ENCODE measurements at regions not wholly inside any gene's neighbourhood (a gene's known extent, or its start where the extent isn't known, plus 50 kb on each side); places are given as distances from the start of the nearest gene placed in this dataset.

GRCh38 chr1:201686714-201687455, 142.1 kb upstream of the IPO9 start:
- DNase-seq (ENCODE audit: low read depth), result no peak

- no peak for DNase-seq (ENCODE audit: low read depth)
These were observed 140.4 kb upstream of the IPO9 start for GRCh38 chr1:201688514-201688913.

- no peak for DNase-seq (ENCODE audit: low read depth)
These were observed 139.3 kb upstream of the IPO9 start for GRCh38 chr1:201689647-201690046.

- no peak for DNase-seq (ENCODE audit: low read depth)
These were observed 138.4 kb upstream of the IPO9 start for GRCh38 chr1:201690528-201690927.

- no peak for DNase-seq (ENCODE audit: low read depth)
These were observed 137.0 kb upstream of the IPO9 start for GRCh38 chr1:201691716-201692554.

DNA sequence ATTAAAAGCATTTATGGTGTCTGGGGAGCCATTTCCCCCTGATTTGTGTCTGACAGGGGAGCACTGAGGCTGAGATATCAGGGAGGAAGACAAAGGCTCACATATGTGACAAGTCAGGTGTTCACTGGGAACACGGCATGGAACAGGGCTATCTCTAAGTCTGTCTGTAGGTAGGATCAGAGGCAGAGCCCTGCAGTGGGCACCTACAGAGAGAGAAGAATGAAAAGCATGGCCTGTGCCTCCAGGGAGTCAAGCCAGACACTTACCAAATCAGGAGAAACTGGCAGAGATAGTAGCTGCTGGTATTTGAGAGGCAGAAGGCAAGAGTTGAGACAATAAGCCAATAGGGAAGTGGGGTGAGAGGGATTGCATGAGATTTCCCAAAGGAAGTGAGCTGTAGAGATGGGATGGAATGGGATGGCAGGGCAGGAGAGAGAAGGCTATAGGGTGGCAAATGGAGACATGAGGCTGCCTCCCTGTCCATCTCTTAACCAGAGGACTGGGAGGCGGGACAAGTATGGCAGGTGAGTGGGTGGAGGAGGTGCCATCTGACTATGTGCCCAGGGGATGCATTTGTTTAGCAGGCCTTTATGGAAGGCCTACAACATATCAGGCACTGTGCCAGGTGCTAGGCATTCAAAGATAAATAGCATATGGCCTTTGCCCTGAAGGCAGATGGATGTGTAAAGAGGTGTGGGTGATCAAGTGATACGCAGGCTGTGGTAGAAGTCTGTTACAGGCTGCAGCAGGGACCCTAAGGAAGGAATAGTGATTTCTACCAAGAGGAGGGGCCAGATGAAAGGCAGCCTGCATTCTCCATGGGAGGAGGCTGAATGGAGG, 136.2 kb upstream of the IPO9 start:
- DNase-seq (ENCODE audit: low read depth), result peak; percentile 55

DNA sequence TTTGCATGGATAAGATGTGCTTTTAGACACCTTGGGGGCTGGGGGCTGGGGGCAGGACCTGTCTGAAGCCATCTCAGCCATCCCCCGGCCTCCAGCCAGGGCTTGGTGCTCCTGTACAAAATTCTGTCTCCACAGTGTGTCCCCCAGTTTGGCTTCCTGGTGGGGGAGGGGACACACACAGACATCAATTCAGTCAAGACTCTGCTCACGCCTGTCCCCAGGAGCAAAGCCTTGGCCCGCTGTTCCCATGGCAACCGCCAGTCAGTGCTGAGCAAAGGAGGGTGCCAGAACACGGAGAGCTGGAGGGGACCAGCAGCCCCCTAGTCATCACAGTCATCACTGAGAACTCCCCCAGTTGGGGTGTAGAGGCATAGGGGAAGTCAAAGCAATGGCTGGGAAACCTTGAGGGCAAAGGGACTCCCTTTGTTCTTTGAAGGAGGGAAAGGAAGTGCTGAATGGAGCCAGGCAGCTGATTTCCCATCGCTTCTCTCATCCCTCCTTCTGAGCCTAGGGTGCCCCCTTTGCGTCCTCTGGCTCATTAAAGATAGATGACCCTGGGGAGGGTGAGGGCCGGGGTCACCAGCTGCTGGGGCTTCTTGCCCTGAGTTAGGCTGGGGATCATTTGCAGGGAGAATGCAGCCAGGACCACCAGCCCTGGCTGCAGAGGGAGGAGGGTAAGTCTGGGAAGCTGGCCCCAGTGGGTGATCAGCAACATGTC, 134.9 kb upstream of the IPO9 start:
- DNase-seq (ENCODE audit: low read depth), result no peak

GRCh38 chr1:201694608-201695335, 134.2 kb upstream of the IPO9 start:
- no peak for DNase-seq (ENCODE audit: low read depth)

DNA sequence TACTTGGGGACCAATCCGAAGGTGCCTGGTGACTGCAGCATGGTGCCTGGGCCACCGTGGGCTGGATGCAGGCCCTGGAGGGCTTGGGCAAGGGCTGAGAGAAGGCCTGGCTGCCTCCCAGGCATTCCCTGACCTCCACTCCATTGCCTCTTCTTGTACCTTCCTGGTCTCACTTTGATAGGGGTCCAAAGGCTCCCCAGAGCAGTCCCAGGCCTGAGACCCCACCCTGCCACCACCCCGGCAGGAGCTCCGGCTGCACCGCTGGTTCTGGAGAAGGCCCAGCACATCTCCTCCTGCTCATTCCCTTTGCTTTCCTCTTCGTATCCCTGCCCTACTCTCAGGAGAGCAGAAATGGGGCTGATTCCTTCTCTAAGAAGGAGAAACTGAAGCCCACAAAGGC, 133.3 kb upstream of the IPO9 start:
- DNase-seq (ENCODE audit: low read depth), result no peak

GRCh38 chr1:201696217-201696761, 132.7 kb upstream of the IPO9 start:
- peak; percentile 99 for DNase-seq (ENCODE audit: low read depth)

DNA sequence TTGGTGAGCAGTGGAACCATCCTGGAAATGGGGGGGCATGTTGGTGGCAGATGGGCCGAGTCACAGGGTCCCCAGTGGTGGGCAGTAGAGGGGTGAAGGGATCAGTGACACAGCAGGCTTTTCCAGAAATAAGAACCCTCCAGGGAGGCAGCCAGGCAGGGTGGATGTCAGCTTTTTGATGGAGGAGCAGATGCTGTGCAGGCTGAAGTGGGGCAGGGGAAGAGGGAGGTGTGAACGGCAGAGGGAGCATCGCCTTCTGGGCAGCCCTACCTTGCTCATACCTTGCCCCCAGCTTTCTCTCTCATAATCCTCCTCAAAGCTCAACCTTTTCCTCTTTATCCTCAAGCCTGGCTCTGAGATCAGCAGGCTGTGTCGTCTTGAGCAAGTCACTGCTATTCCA, 131.8 kb upstream of the IPO9 start:
- no peak for DNase-seq (ENCODE audit: low read depth)

DNA sequence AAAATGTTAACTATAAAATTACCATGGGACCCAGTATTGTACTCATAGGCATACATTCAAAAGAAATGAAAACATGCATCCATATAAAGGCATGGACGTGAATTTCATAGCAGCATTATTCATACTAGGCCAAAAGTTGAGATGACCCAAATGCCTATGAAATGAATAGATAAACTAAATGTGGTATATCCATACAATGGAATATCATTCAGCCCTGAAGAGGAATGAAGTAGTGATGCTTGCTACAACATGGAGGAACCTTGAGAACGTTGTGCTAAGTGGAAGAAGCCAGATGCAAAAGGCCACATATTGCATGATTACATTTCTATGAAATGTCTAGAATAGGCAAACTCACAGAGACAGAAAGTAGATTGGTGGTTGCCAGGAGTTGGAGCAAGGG, 127.1 kb upstream of the IPO9 start:
- DNase-seq (ENCODE audit: low read depth), result no peak

- peak; percentile 48 for DNase-seq (ENCODE audit: low read depth)
These were observed 126.0 kb upstream of the IPO9 start for GRCh38 chr1:201702936-201703335.

GRCh38 chr1:201703621-201704438, 125.1 kb upstream of the IPO9 start:
- peak; percentile 85 for DNase-seq (ENCODE audit: low read depth)

DNA sequence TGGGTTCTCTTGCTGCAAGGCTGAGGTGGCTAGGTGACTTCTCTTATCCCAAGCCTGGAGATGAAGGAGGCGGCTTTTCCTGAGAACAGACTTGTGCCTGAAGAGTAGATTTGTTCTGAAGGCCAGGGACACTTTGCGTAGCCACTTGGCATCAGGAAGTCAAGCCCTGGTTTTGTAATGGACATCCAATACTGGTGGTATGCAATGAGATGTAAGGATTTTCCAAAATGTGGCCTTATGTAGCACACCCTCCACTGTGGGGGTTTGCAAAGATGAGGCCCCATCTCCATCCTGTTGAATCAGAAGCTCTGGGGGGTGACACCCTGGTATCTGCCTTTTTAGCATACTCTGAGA, 124.5 kb upstream of the IPO9 start:
- no peak for DNase-seq (ENCODE audit: low read depth)

DNA sequence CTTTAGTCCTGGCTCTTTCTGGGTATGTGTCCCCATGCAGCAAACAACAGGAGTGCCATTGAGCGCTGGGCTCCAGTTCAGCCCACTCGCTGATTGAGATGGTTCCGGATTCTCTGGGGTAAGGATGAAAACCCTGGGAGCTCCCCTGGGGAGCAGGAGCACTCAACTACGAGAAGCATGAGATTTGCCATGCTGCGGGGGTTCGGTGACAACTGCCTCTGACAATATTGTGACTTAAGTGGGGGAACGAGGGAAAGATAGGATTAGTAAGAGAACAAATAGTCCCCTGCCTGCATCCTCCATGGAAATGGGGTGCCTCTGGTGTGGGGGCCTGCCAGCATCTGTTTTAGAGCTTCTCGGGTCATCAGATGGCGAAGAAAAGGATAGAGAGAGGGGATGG, 123.6 kb upstream of the IPO9 start:
- DNase-seq (ENCODE audit: low read depth), result no peak

GRCh38 chr1:201706109-201706508, 122.8 kb upstream of the IPO9 start:
- no peak for DNase-seq (ENCODE audit: low read depth)

- DNase-seq (ENCODE audit: low read depth), result no peak
These were observed 121.9 kb upstream of the IPO9 start for GRCh38 chr1:201707027-201707426.

GRCh38 chr1:201707656-201708055, 121.3 kb upstream of the IPO9 start:
- DNase-seq (ENCODE audit: low read depth), result no peak

- DNase-seq (ENCODE audit: low read depth), result peak; percentile 77
These were observed 120.9 kb upstream of the IPO9 start for GRCh38 chr1:201708085-201708512.
